Mucosa of rectum (tissue), 2 donors: ENCODE measurements at regions not wholly inside any gene's neighbourhood (a gene's known extent, or its start where the extent isn't known, plus 50 kb on each side); places are given as distances from the start of the nearest gene placed in this dataset.
"Not testable (repeated sequence)": the region's sequence is repeated elsewhere in the genome, so short reads cannot be mapped to it uniquely, and the experiment has no call there.

Experiments used
- H3K27ac ChIP-seq, 2 donors: one replicate each; pipeline ENCODE4 v1.7.0; 2013; ENCODE audit warnings: inconsistent platforms in 2 of 2, low read depth in 2 of 2, low read length in 2 of 2
- H3K27me3 ChIP-seq, 2 donors: one replicate each; pipeline ENCODE4 v1.7.0; 2013; ENCODE audit warnings: low read length in 2 of 2; ENCODE audit not compliant: control insufficient read depth in 2 of 2, insufficient read depth in 2 of 2
- H3K36me3 ChIP-seq, 2 donors: one replicate each; pipeline ENCODE4 v1.7.0; 2013; ENCODE audit warnings: low read length in 2 of 2; ENCODE audit not compliant: control insufficient read depth in 2 of 2, insufficient read depth in 2 of 2
- H3K4me1 ChIP-seq, 2 donors: one replicate each; pipeline ENCODE4 v1.7.0; 2013; ENCODE audit warnings: low read length in 2 of 2, mild to moderate bottlenecking in 1 of 2; ENCODE audit not compliant: control insufficient read depth in 2 of 2, insufficient read depth in 2 of 2
- H3K4me3 ChIP-seq, 2 donors: one replicate each; pipeline ENCODE4 v1.7.0; 2013; ENCODE audit warnings: low read length in 2 of 2
- H3K9ac ChIP-seq, 2 donors: one replicate each; pipeline ENCODE4 v1.7.0; 2013; ENCODE audit warnings: low read length in 2 of 2, low read depth in 1 of 2, mild to moderate bottlenecking in 1 of 2
- H3K9me3 ChIP-seq, 2 donors: one replicate each; pipeline ENCODE4 v1.7.0; 2013; ENCODE audit warnings: low read length in 2 of 2; ENCODE audit not compliant: control insufficient read depth in 2 of 2
- donor health status: healthy.
- donor health status: Normal muscosa, but diverticular disease.

DNA sequence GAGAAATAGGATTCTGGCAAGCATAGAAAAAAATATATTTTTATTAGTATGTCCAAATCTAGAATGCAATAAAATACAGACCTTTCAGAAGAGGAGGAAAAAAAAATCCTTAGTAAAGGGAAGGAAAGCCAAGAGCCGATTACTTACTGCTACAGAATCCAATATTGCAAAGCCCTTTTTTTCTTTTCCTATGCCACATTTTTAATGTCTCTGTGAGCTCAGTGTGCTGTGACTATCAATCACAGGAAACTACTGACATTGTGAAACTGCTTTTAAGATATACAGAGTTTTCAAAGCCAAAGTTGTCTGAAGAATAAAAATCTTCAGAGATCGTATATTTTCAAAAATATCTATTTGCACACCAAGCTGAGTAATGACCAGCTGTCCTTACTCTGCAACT lies 120.4 kb downstream of the CHD9NB start:
- no peaks in the 10 kb centered on the region for H3K36me3 ChIP-seq
- H3K9me3 ChIP-seq, result no peaks in the 10 kb centered on the region
- no peak overlapping the region for H3K4me3 ChIP-seq
- H3K9ac ChIP-seq, result no peak overlapping the region
- no peak overlapping the region for H3K27ac ChIP-seq
- H3K27me3 ChIP-seq, result no peaks in the 10 kb centered on the region
- no peaks in the 10 kb centered on the region for H3K4me1 ChIP-seq

DNA sequence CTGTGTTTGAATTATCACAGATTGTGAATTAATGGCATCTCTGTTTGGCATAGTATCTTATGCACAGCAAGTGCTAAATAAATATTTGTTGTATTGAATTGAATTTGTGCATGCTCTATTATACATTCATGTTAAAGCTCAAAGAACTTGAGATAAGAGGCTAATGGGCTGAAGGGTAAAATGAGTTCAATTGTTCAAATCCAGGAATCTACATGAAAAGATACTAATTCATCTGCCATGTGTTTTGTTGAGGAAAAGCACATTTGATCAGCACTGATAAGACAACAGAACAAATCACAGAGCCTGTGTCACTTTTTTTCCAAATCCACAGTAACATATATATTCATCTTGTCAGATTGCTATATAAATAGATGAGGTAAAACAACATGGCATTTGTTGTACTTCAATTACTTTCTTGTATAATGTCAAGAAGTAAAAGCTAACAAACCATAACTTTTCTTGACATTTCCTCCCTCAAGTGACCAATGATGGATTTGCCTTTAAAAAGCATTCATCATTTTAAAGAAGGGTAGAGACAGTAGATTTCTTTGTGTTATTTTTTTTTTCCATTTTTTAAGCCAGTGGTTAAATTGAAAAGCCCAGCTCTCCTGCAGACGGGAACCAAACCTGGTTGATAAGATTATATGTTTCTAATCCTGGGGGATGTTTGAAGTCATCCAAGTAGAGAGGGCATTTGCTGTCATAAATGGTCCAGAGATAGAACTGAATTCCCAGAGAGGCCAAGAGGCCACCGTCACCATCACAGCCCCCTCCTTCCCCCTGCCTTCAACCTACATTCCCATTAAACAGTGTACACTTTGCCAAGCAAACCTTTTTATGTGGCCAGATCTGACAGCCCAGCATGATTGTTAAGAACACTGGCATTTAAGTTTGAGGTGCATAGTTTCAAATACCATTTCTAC lies 123.0 kb downstream of the CHD9NB start:
- H3K9ac ChIP-seq, result no peak overlapping the region
- H3K36me3 ChIP-seq, result no peaks in the 10 kb centered on the region
- H3K4me1 ChIP-seq, result no peaks in the 10 kb centered on the region
- H3K27me3 ChIP-seq, result no peaks in the 10 kb centered on the region
- no peak overlapping the region for H3K27ac ChIP-seq
- H3K4me3 ChIP-seq, result no peak overlapping the region
- H3K9me3 ChIP-seq, result no peaks in the 10 kb centered on the region

DNA sequence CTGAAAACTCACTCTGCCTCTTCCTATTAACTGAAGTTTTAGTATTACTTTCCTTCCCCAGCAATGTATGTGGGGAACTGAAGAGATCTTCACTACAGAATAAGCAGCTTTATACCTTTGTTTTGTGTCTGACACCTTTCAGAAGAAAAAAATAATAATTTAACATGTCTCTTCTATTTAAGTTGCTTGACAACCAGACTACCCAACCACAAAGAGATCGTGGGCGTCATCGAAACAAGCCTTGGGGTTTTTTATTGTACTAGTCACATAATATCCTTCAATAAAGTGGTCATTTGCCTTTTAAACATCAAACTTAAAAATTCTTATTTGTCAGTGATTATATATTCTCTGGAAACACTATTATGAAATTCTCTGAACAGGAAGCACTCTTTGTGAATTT lies 123.7 kb downstream of the CHD9NB start:
- Histone ChIP-seq H3K27me3 (no peaks in the 10 kb centered on the region), H3K4me1 (no peaks in the 10 kb centered on the region), H3K36me3 (no peaks in the 10 kb centered on the region), H3K27ac (no peak overlapping the region), H3K9me3 (no peaks in the 10 kb centered on the region), H3K4me3 (no peak overlapping the region), H3K9ac (no peak overlapping the region)

DNA sequence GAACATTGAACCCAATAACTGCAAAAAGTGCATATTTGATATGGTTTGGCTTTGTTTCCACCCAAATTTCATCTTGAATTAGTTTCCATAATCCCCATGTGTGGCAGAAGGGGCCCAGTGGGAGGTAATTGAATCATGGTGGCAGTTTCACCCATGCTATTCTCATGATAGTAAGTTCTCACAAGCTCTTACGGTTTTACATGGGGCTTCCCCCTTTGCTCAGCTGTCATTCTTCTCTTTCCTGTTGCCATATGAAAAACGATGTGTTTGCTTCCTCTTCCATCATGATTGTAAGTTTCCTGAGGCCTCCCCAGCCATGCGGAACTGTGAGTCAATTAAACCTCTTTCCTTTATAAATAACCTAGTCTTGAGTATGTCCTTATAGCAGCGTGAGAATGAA lies 127.6 kb downstream of the CHD9NB start:
- Histone ChIP-seq H3K9ac (no peak overlapping the region), H3K4me3 (no peak overlapping the region), H3K4me1 (no peaks in the 10 kb centered on the region), H3K9me3 (no peaks in the 10 kb centered on the region), H3K27me3 (no peaks in the 10 kb centered on the region), H3K27ac (no peak overlapping the region), H3K36me3 (no peaks in the 10 kb centered on the region)

DNA sequence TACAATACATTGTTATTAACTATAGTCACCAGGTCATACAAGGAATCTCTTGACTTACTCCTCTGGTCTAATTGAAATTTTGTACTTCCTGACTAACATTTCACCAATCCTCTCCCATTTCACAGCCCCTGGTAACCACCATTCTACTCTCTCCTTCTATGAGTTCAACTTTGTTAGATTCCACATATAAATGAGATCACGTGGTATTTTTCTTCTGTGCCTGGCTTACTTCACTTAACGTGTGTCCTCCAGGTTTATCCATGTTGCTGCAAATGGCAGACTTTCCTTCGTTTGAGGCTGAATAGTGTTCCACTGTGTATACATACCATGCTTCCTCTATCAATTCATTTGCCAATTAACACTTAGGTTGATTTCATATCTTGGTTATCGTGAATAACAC lies 128.5 kb downstream of the CHD9NB start:
- Histone ChIP-seq H3K9ac (no peak overlapping the region), H3K4me3 (no peak overlapping the region), H3K27me3 (no peaks in the 10 kb centered on the region), H3K9me3 (no peaks in the 10 kb centered on the region), H3K4me1 (no peaks in the 10 kb centered on the region), H3K36me3 (no peaks in the 10 kb centered on the region), H3K27ac (no peak overlapping the region)

DNA sequence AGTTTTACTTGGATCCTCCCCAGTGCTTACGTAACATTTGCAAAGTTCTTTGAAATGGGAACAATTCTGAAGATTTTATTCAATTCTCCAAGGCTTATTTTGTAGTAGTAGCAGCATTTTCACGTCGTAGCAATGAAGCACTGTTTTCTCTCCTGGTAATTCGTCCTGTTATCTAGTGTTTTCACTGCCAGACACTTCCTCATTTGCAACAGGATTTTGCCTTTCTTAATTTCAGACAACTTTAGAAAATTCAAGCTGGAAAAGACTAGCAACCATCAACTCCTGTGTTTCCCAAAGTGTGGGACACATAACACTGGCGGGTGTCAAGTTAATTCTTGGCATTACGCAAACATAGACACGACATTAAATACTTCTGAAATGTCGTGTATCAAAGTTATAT lies 131.6 kb downstream of the CHD9NB start:
- Histone ChIP-seq H3K4me1 (no peaks in the 10 kb centered on the region), H3K4me3 (no peak overlapping the region), H3K27ac (no peak overlapping the region), H3K9me3 (no peaks in the 10 kb centered on the region), H3K27me3 (no peaks in the 10 kb centered on the region), H3K36me3 (no peaks in the 10 kb centered on the region), H3K9ac (no peak overlapping the region)

DNA sequence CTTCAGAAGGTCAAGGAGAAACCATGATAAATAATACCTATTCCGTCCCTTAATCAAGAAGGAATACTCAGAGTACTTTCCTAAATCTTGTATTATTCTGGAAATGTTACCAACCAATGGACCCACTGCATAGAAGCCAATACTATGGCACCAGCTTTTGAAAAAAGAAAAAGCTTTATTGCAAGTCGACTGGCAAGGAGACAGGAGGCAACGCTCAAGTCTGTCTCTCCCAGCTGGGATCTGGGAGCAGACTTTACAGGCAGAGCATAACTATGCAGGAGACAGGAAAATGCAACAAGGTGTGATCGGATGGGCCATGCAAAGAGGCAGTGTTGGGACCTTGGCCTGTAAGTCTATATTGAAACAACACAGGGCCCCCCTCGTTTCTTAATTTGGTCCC lies 132.4 kb downstream of the CHD9NB start:
- H3K36me3 ChIP-seq, result no peaks in the 10 kb centered on the region
- no peak overlapping the region for H3K9ac ChIP-seq
- H3K27me3 ChIP-seq, result no peaks in the 10 kb centered on the region
- no peaks in the 10 kb centered on the region for H3K9me3 ChIP-seq
- H3K27ac ChIP-seq, result no peak overlapping the region
- no peak overlapping the region for H3K4me3 ChIP-seq
- no peaks in the 10 kb centered on the region for H3K4me1 ChIP-seq

DNA sequence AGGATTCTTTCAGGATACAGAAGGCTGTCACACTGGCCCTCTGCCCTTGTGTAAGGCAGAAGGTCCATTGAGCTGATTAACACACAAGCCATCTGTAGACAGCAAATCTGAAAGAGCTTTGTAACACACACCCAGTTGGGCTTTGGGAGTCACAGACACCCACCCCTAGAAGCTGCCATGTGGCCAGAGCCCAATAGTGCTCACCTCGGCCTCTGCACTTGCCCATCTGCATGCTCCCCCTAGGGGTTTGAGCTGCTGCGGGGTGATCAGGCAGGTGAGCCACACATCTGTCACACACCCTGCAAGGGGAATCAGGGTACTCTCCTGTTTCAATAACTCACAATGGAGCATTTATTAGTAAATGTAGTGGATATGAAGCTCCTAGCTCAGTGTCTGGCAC lies 138.3 kb downstream of the CHD9NB start:
- H3K4me1 ChIP-seq, result no peaks in the 10 kb centered on the region
- no peak overlapping the region for H3K4me3 ChIP-seq
- no peaks in the 10 kb centered on the region for H3K9me3 ChIP-seq
- no peak overlapping the region for H3K9ac ChIP-seq
- H3K27me3 ChIP-seq, result no peaks in the 10 kb centered on the region
- no peak overlapping the region for H3K27ac ChIP-seq
- H3K36me3 ChIP-seq, result no peaks in the 10 kb centered on the region

DNA sequence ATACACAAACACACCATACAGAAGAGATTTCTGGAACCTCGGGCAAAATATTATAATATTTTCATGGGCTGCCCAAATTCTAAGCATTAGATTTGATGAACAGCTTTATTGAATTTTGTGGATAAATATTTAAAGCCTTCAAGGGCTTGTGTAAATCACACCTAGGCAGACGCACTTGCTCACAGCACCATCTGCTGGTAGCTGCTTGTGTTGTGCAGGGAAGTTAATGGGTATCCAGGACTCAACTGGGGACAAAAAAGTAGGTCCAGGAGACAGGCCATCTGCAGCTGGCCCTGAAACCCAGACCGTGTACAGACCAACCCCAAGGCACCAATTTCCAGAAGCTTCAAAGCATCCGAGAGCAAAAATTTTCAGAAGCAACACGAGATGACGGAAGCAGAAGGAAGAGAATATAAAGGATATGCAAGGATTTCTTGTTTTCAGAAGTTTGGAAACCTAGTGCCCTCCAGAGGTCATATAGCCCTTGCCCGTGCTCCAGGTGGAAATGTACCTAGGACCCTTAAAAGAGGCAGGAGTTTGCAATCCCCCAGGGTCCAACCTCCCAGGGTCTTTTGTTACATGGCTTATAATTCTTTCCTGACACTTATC lies 140.0 kb downstream of the CHD9NB start:
- no peaks in the 10 kb centered on the region for H3K36me3 ChIP-seq
- no peak overlapping the region for H3K27ac ChIP-seq
- no peak overlapping the region for H3K9ac ChIP-seq
- H3K9me3 ChIP-seq, result no peaks in the 10 kb centered on the region
- no peaks in the 10 kb centered on the region for H3K4me1 ChIP-seq
- H3K27me3 ChIP-seq, result no peaks in the 10 kb centered on the region
- H3K4me3 ChIP-seq, result no peak overlapping the region

DNA sequence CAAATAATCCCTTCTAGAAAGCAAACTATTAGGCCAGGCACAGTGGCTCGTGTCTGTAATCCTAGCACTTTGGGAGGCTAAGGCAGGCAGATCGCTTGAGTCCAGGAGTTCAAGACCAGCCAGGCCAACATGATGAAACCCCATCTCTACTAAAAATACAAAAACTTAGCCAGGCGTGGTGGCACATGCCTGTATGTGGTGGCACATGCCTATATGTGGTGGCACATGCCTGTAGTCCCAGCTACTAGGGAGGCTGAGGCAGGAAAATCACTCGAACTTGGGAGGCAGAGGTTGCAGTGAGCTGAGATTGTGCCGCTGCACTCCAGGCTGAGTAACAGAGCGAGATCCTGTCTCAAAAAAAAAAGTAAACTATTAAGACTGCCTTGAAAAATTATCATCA lies 144.6 kb downstream of the CHD9NB start:
- H3K36me3 ChIP-seq, H3K27me3 ChIP-seq, H3K4me3 ChIP-seq, H3K9ac ChIP-seq, H3K9me3 ChIP-seq, H3K4me1 ChIP-seq, H3K27ac ChIP-seq: not testable (repeated sequence)
